Endodermal cell (in vitro differentiated cells): ENCODE measurements at regions not wholly inside any gene's neighbourhood (a gene's known extent, or its start where the extent isn't known, plus 50 kb on each side); places are given as distances from the start of the nearest gene placed in this dataset.

Source experiments
- DNase-seq: peaks from one replicate; pipeline ENCODE4 v3.0.0-alpha.2; 2017
- H3K27ac ChIP-seq: 2 replicates; pipeline ENCODE4 v1.5.1; 2013; ENCODE audit warnings: mild to moderate bottlenecking, low read depth, low read length, moderate library complexity
- H3K27me3 ChIP-seq: 2 replicates; pipeline ENCODE4 v1.6.1; 2013; ENCODE audit warnings: mild to moderate bottlenecking, low read length, moderate library complexity; ENCODE audit not compliant: insufficient read depth, control insufficient read depth, poor library complexity, severe bottlenecking
- H3K36me3 ChIP-seq: 2 replicates; pipeline ENCODE4 v1.7.0; 2013; ENCODE audit warnings: mild to moderate bottlenecking, low read length, moderate library complexity; ENCODE audit not compliant: control insufficient read depth, insufficient read depth
- H3K4me1 ChIP-seq: one replicate; pipeline ENCODE4 v1.7.0; 2013; ENCODE audit warnings: low read length; ENCODE audit not compliant: control insufficient read depth, insufficient read depth
- H3K4me3 ChIP-seq: 2 replicates; pipeline ENCODE4 v1.5.1; 2013; ENCODE audit warnings: mild to moderate bottlenecking, low read length, moderate library complexity
- H3K9ac ChIP-seq: 2 replicates; pipeline ENCODE4 v1.6.1; 2013; ENCODE audit warnings: mild to moderate bottlenecking, low read length, moderate library complexity; ENCODE audit not compliant: poor library complexity, severe bottlenecking; ENCODE audit errors: extremely low read depth
- H3K9me3 ChIP-seq: 2 replicates; pipeline ENCODE4 v1.6.1; 2013; ENCODE audit warnings: mild to moderate bottlenecking, low read length, moderate library complexity; ENCODE audit not compliant: control insufficient read depth
- H3K27ac Mint-ChIP-seq: 2 replicates; pipeline ENCODE4 v1.8.0; 2020; ENCODE audit warnings: mixed read lengths
- H3K27me3 Mint-ChIP-seq: 2 replicates; pipeline ENCODE4 v1.8.0; 2021; ENCODE audit warnings: mild to moderate bottlenecking, mixed read lengths; ENCODE audit not compliant: insufficient read depth
- H3K36me3 Mint-ChIP-seq: 2 replicates; pipeline ENCODE4 v1.8.0; 2020; ENCODE audit warnings: low read depth, mixed read lengths
- H3K4me1 Mint-ChIP-seq: 2 replicates; pipeline ENCODE4 v1.8.0; 2020; ENCODE audit warnings: mixed read lengths
- H3K4me3 Mint-ChIP-seq: 2 replicates; pipeline ENCODE4 v1.8.0; 2020; ENCODE audit warnings: mild to moderate bottlenecking, moderate library complexity, mixed read lengths
- H3K9me3 Mint-ChIP-seq: 2 replicates; pipeline ENCODE4 v1.8.0; 2020; ENCODE audit warnings: mild to moderate bottlenecking, mixed read lengths
- WGBS, 2 experiments: methylation state at CpG; one replicate each; pipeline versions ENCODE4 v1.1.5 to v1.1.7; 2013; ENCODE audit warnings: missing lambda C conversion rate in 2 of 2, mixed read lengths in 1 of 2; ENCODE audit not compliant: insufficient coverage in 1 of 2, insufficient read length in 1 of 2; 5-methylcytosine and 5-hydroxymethylcytosine counted together
- TF ChIP-seq, protein P1 (sequence below): fragments of 200-600 bp; sonication (generic); conservative IDR thresholded peaks from 2 replicates; pipeline ENCODE4 v1.5.0; 2021; ENCODE audit warnings: antibody characterized with exemption, mild to moderate bottlenecking

DNA sequence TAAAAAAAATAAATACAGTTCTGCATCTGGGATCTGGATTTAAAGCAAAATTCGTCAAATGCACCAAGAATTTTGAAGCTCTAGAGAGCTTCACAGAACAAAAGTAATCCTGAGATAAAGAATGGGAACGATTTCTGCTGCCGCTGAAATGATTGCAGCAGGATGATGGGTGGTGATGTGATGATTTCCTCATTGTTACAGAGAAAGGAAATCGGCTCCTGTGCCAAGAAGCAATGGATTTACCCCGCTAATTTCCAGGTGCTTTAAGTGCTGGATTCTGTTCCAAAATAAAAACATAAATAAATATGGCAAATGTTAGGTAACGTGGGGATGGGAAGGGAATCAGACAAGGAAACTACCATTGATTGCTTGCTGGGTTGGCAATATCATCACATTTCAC, 1067.9 kb upstream of the MAP3K7 start:
- Mint-ChIP-seq H3K4me3 (no peak overlapping the region), H3K27ac (no peak overlapping the region), H3K36me3 (no peaks in the 10 kb centered on the region), H3K9me3 (no peaks in the 10 kb centered on the region), H3K27me3 (no peaks in the 10 kb centered on the region), H3K4me1 (peaks cover 19% of the 10 kb centered on the region)
- Histone ChIP-seq H3K27ac (peak overlapping the region; percentile 19), H3K9ac (no peak overlapping the region), H3K36me3 (no peaks in the 10 kb centered on the region), H3K4me3 (no peak overlapping the region), H3K9me3 (no peaks in the 10 kb centered on the region), H3K27me3 (no peaks in the 10 kb centered on the region), H3K4me1 (peaks cover 5% of the 10 kb centered on the region)
- no peak for DNase-seq
- WGBS, 2 experiments, result 78 to 84% methylated on average over 1 to 6 of the region's 6 CpGs
- TF ChIP-seq, protein P1, sequence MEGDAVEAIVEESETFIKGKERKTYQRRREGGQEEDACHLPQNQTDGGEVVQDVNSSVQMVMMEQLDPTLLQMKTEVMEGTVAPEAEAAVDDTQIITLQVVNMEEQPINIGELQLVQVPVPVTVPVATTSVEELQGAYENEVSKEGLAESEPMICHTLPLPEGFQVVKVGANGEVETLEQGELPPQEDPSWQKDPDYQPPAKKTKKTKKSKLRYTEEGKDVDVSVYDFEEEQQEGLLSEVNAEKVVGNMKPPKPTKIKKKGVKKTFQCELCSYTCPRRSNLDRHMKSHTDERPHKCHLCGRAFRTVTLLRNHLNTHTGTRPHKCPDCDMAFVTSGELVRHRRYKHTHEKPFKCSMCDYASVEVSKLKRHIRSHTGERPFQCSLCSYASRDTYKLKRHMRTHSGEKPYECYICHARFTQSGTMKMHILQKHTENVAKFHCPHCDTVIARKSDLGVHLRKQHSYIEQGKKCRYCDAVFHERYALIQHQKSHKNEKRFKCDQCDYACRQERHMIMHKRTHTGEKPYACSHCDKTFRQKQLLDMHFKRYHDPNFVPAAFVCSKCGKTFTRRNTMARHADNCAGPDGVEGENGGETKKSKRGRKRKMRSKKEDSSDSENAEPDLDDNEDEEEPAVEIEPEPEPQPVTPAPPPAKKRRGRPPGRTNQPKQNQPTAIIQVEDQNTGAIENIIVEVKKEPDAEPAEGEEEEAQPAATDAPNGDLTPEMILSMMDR, result no peak

DNA sequence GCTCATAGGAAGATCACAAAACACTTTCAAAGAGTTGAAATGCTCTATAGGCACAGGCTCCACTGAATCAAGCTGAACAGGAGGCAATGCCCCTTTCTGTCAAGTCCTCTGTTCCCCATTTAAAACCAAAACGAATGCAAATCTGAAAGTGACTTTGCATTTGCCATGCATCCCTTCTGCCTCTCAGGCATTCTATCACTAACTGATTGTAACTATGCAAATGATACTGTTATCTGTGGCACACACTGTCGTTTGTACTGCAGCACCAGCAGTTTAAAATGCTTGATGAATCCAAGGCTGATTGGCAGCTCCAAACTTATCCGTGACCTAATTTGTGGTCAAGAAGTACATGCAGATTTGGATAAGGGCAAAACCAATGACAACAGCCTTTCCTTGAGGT, 1067.5 kb upstream of the MAP3K7 start:
- H3K4me1 ChIP-seq, result peaks cover 5% of the 10 kb centered on the region
- Mint-ChIP-seq H3K9me3 (no peaks in the 10 kb centered on the region), H3K4me1 (peaks cover 19% of the 10 kb centered on the region), H3K27me3 (no peaks in the 10 kb centered on the region), H3K4me3 (no peak overlapping the region), H3K27ac (no peak overlapping the region), H3K36me3 (no peaks in the 10 kb centered on the region)
- peak overlapping the region; percentile 19 for H3K27ac ChIP-seq
- H3K9ac ChIP-seq, result no peak overlapping the region
- TF ChIP-seq, protein P1, result no peak
- H3K4me3 ChIP-seq, result no peak overlapping the region
- H3K27me3 ChIP-seq, result no peaks in the 10 kb centered on the region
- no peaks in the 10 kb centered on the region for H3K9me3 ChIP-seq
- no peak for DNase-seq
- WGBS, 2 experiments, result 29 to 39% methylated on average over 2 to 3 of the region's 3 CpGs
- H3K36me3 ChIP-seq, result no peaks in the 10 kb centered on the region

DNA sequence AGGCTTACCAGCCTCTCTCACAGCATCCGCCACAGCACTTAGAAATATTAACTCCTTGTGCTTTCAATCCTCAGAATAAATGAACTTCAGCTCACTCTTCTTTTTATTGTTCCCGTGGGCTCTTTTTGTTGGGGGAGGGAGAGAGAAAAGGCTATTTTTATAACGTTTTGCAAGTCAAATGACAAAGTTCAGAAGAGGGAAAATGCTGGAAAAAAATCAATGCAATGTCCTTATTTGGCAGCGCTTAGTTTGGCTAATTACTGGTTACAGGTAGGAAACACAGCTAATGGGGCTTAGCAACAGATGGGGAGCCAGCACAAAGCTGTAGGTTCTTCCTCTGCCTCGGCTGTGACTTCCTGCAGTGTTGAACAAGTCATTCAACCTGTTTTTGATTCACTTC, 1067.0 kb upstream of the MAP3K7 start:
- Histone ChIP-seq H3K4me3 (no peak overlapping the region), H3K4me1 (peaks cover 5% of the 10 kb centered on the region), H3K36me3 (no peaks in the 10 kb centered on the region), H3K9me3 (no peaks in the 10 kb centered on the region), H3K9ac (no peak overlapping the region), H3K27ac (peak overlapping the region; percentile 19), H3K27me3 (no peaks in the 10 kb centered on the region)
- Mint-ChIP-seq H3K36me3 (no peaks in the 10 kb centered on the region), H3K4me3 (no peak overlapping the region), H3K27me3 (no peaks in the 10 kb centered on the region), H3K9me3 (no peaks in the 10 kb centered on the region), H3K27ac (no peak overlapping the region), H3K4me1 (peaks cover 19% of the 10 kb centered on the region)
- 24 to 42% methylated on average over 3 to 5 of the region's 5 CpGs for WGBS, 2 experiments
- TF ChIP-seq, protein P1, result no peak
- no peak for DNase-seq
